Right lung (tissue), 2 donors: ENCODE measurements at regions not wholly inside any gene's neighbourhood (a gene's known extent, or its start where the extent isn't known, plus 50 kb on each side); places are given as distances from the start of the nearest gene placed in this dataset.

Experiments used
- DNase-seq, 2 donors: peaks; one replicate each; pipeline ENCODE4 v3.0.0-alpha.2; 2013

DNA sequence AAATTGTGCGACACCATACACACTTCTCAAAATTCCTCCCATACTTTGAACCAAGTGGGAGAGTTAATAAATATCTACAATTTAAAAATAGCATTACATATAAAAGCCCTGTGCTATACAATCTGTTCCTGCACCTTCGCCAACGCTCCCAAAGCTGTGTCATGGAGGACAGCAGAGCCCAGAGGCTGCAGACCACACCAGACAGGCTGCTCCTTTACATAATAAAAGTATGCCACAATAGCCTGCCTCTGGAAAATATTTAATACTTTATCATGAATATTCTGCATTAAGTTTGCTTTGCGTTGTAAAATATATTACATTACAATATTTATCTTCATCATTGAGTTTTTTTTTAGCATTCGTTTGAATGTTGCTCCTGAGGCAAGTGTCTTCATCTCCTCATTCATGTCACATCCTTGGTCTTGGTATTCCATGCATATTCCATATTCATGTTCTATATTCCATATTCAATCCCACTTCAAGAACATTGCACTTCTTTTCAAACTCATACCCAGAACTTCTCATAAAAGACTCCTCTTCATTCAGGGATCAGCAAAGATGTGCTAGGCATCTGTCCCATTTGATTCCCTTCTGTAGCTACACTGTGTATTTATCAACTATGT lies 663.9 kb downstream of the POM121L12 start:
- DNase-seq: no peak

DNA sequence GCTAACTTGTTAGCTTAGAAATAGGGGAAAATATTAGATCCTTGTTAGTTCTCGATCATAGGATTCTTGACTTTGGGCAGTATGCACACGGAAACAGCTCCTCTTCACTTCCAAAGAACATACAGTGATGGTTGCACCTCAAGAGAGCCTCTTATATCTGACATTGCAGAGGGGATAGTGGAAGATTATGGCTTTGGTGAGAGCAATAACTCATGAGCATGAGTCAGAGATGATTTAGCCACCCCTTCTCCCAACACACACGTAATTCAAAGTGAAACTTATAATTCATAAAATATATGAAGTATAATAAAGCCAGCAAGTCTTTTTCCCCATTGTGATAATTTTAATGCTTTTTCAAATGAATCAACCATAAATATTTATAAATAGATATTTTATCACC lies 683.7 kb downstream of the POM121L12 start:
- DNase-seq: no peak

DNA sequence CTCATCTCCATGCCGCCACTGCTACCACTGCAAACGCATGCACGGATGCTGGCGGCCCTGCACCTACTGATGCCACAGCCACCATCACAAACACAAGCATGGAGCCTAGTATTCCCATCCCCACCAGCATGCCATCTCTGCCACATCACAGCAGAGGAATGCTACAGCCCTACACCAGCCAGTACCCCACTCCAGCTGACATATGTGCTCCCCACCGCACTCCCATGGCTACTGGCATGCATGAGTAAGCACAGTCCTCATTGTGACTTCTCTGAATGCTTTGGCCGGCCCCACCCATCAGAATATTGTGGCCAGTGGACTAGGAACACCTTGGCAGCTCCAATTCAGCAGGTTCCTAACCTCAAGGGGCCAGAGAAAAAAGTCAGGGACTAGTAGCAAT lies 705.5 kb downstream of the POM121L12 start:
- no peak for DNase-seq

- DNase-seq: no peak
Measured at GRCh38 chr7:53743697-53744402, 708.4 kb downstream of the POM121L12 start.

GRCh38 chr7:53744403-53744760 lies 708.9 kb downstream of the POM121L12 start:
- no peak for DNase-seq

DNA sequence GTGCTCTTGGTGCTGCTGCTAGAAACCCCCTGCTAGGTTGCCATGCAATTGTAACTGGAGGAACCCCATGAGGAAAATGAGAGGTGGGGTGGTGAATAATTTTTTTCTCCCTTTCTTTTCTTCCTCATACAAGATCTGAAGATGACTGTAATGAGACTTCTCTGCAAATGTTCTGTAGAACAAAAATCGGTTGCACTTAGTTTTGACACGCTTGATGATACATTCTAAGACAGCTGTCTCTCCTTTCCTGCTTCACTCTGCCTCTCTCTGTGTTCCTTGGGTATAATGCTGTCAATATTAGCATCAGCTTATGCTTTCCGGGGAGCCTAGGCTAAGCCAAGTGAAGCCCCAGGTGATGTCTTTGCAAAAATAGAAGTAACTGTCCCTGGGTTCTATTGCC lies 721.5 kb downstream of the POM121L12 start:
- DNase-seq: no peak

DNA sequence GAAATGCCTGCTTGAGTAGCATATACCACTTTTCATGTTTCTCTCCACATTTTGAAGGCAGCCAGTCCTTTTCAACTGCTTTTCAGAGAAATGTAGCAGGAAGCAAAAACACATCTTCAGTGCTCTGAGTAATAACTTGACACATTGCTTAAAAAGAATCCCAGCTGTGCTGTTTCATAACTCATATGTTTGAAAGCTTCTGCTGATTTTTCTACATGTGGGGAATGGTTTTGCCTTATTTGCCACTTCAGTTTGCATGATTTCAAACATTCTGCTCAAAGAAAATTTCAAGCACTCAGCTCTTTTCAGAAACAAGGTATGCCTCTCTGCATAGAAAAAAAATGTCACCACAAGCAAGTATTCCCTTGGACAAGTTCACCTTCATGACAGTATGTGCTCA lies 732.8 kb downstream of the POM121L12 start:
- DNase-seq: no peak

- DNase-seq: no peak
Measured at GRCh38 chr7:53771701-53772100, 736.3 kb downstream of the POM121L12 start.

GRCh38 chr7:53776323-53776722 lies 740.9 kb downstream of the POM121L12 start:
- no peak for DNase-seq

DNA sequence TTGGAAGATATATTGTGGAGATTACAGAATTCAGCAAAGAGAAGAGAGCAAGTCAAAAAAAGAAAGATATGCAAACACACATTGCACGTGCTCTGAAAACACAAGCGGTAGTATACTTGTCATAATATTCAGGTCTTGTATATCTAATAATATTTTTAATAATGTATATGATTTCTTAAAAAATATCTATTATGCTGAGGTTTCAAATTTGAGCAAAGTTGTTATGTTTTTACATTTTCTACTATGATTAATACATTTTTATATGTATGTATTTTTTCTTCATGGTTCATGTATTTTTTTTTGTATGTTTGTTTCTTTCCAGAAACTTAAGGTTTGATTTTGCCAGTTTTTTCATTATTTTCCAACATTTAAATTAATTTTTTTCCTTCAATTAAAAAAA lies 752.4 kb upstream of the VSTM2A start:
- no peak for DNase-seq

GRCh38 chr7:53794816-53795215 lies 747.4 kb upstream of the VSTM2A start:
- no peak for DNase-seq

GRCh38 chr7:53800746-53801145 lies 741.4 kb upstream of the VSTM2A start:
- DNase-seq: no peak

- no peak for DNase-seq
Measured at GRCh38 chr7:53806119-53806518, 736.1 kb upstream of the VSTM2A start.

- DNase-seq: no peak
Measured at GRCh38 chr7:53811555-53812079, 730.6 kb upstream of the VSTM2A start.

GRCh38 chr7:53812135-53812534 lies 730.0 kb upstream of the VSTM2A start:
- DNase-seq: no peak

GRCh38 chr7:53835301-53835700 lies 706.9 kb upstream of the VSTM2A start:
- DNase-seq: no peak

DNA sequence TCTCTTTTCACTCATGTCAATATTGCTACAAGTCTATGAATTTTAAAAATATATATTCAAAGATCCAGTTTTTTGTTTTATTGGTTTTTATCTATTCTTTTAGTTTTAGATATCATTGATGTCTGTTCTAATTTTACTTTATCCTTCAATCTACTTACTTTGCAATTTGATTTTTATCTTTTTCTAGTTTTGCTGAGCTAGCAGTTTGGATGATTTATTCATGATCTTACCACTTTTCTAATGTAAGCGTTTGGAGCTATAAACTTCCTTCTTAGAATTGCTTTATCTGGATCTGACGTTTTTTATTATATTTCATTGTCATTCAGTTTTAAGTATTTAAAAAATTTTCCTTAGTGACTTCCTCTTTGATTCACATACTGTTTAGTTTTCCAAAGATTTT lies 664.5 kb upstream of the VSTM2A start:
- no peak for DNase-seq

- no peak for DNase-seq
Measured at GRCh38 chr7:53900856-53901528, 641.2 kb upstream of the VSTM2A start.

- no peak for DNase-seq
Measured at GRCh38 chr7:53904355-53904754, 637.8 kb upstream of the VSTM2A start.

DNA sequence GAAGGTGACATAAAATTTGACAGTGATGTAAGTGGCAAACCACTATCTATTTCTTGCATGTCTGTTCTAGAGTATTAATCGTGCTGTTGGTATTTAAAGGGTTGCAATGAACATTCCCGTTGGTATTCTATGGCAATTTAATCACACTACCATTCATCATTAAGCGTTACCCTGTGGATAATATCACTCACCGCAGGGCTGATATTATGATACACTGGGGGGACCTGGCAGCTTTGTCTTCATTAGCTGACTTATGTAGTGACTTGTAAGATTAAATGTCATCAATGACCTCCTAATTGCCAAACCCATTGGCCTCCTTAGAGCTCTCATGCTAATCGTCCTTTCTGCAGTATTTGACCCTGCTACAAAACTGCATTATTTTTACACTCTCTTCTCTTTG lies 624.5 kb upstream of the VSTM2A start:
- no peak for DNase-seq

DNA sequence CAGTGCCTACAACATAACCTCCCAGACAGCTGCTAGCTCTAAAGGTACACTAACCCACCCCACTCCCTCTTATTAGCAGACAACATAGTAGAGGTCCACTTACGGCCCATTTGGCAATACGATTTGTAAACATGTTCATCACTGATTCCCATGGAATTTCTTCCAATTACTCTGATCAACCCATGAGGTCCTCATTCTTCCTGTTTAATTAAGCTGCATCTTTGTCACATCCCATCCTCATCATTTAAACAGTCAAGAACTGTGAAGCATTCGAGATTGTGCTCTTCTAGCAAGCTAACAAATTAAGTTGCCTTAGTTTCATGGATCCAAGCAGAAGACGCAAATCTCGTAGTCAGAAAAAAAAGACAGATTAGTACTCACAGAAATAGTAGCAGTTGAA lies 622.2 kb upstream of the VSTM2A start:
- DNase-seq: no peak

DNA sequence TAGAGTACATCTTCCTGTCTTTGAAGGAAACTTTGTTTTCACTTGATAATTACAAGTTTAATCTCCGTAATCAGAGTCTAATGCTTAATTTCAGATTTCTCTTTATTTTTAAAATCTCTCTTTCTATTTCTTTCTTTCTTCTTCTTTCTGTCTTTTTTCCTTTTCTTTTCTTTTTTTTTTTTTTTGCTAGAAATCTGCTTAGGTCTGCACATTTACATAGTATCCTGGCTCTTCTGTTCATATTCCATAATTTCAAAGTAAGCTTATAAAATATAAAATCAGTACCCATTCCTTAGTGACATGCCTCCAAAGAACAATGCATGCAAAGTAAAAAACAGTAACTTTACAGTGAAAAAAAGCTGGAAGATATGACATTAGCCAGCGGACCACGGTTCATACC lies 601.7 kb upstream of the VSTM2A start:
- no peak for DNase-seq

- DNase-seq: peak; percentile 48 to 51
Measured at GRCh38 chr7:53947732-53948131, 594.4 kb upstream of the VSTM2A start.
